Uterus (tissue), 3 donors: ENCODE measurements at regions not wholly inside any gene's neighbourhood (a gene's known extent, or its start where the extent isn't known, plus 50 kb on each side); places are given as distances from the start of the nearest gene placed in this dataset.

ENCODE experiments used
- DNase-seq, 2 donors: peaks; one replicate each; pipeline ENCODE4 v3.0.0-alpha.2; 2019 to 2020
- H3K27ac ChIP-seq, 2 donors: fragments of 200-600 bp; sonication (generic); 1 replicate in 1 of 2; 2 replicates in 1 of 2; pipeline ENCODE4 v1.5.1; 2016 to 2018
- H3K27me3 ChIP-seq, 2 donors: fragments of 200-600 bp; sonication (generic); one replicate each; pipeline ENCODE4 v1.5.1; 2018 to 2019; ENCODE audit warnings: control low read depth in 1 of 2
- H3K36me3 ChIP-seq, 2 donors: fragments of 200-600 bp; sonication (generic); one replicate each; pipeline ENCODE4 v1.5.1; 2019; ENCODE audit warnings: control low read depth in 1 of 2
- H3K4me1 ChIP-seq, 2 donors: fragments of 200-600 bp; sonication (generic); one replicate each; pipeline ENCODE4 v1.5.1; 2018 to 2019; ENCODE audit warnings: control low read depth in 1 of 2
- H3K4me3 ChIP-seq, 2 donors: fragments of 200-600 bp; sonication (generic); 1 replicate in 1 of 2; 2 replicates in 1 of 2; pipeline ENCODE4 v1.5.1; 2018 to 2019; ENCODE audit warnings: mild to moderate bottlenecking in 1 of 2
- H3K9me3 ChIP-seq, 2 donors: fragments of 200-600 bp; sonication (generic); one replicate each; pipeline ENCODE4 v1.5.1; 2019; ENCODE audit warnings: control low read depth in 1 of 2
- CTCF ChIP-seq, 4 experiments: fragments of 200-600 bp in 2 of 4; fragments of 450-650 bp in 2 of 4; sonication (generic) in 2 of 4; IDR thresholded peaks; one replicate each; pipeline ENCODE4 v1.5.1; 2016 to 2019; ENCODE audit warnings: antibody characterized with exemption in 4 of 4, mild to moderate bottlenecking in 2 of 4, moderate library complexity in 1 of 4
- POLR2A ChIP-seq, 2 donors: fragments of 450-650 bp; IDR thresholded peaks; one replicate each; pipeline ENCODE4 v1.6.1; 2016; ENCODE audit warnings: antibody characterized with exemption in 2 of 2, mild to moderate bottlenecking in 1 of 2, moderate library complexity in 1 of 2
- intact Hi-C: fragments of 100-400 bp; cut with DNase I; formaldehyde crosslinking; loops from one replicate; pipeline ENCODE4 v1.15.1; 2023; ENCODE audit warnings: low total_unique reads
- donor health status: DM: yes; HTN: yes; CAD: no.

GRCh38 chr1:38287036-38287435, 240.4 kb upstream of the POU3F1 start:
- Histone ChIP-seq H3K27me3 (no peaks in the 10 kb centered on the region), H3K4me3 (no peak overlapping the region), H3K27ac (no peak overlapping the region), H3K4me1 (no peaks in the 10 kb centered on the region), H3K36me3 (no peaks in the 10 kb centered on the region), H3K9me3 (no peaks in the 10 kb centered on the region)
- DNase-seq: no peak
- intact Hi-C loops: no loop called here
- no peak for TF ChIP-seq CTCF (IDR thresholded peaks at IDR 0.05)
- TF ChIP-seq POLR2A (IDR thresholded peaks at IDR 0.05): no peak

DNA sequence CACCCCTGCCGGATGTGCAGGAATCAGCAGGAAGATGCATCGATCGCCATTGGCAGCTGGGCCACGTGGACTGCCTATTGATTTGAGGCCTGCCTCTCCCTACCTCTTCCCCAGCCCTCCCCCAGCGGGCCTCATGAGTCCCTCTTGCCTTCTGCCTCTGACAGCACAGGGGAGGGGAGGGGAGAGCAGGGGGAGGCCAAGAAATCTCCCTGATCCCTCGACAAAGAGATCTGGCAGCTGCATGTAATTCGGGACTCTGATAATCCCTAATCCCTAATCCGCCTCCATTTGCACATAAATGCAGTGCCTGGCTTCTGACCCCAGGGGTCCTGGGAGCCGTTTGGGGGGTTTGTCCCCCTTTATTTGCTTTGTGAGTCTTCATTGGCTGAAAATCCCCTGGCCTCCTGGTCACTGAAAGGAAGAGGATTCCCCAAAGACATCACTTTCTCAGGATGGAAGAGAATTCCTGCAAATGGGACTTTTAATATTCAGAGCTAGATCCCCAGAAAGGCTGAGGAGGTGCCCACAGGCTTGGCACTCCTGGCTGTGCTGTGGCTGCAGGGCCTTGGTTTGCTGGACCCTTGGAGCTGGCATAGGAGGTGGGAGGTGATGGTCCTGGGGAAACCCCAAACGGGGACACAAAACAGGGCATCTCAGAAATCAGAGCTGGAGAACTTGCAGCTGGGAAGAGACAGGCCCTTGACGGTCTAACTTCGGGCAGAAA, 239.4 kb upstream of the POU3F1 start:
- Histone ChIP-seq H3K4me3 (no peak overlapping the region), H3K36me3 (no peaks in the 10 kb centered on the region), H3K4me1 (no peaks in the 10 kb centered on the region), H3K27ac (no peak overlapping the region), H3K9me3 (no peaks in the 10 kb centered on the region), H3K27me3 (no peaks in the 10 kb centered on the region)
- TF ChIP-seq POLR2A (IDR thresholded peaks at IDR 0.05) (no peak), CTCF (IDR thresholded peaks at IDR 0.05) (no peak)
- DNase-seq: no peak
- intact Hi-C loops: no loop called here

DNA sequence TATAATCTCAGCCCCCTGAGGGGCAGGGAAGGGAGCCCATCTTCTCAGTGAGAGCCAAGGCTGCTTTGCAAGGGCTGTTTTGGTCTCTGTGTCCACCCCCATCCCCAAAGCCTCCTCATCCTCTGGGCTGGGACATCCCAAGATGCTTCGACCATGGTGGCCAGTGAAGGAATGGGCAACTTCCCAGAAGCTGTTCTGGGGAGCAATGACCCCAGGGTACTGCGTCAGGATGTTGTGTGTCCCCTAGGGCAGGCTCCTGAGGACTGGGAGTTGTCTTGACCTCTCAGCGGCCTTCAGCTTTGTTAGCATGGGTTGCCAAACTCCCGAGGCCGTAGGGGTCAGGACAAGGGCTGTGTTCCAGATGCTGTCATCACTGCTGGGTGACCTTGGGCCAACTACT, 238.4 kb upstream of the POU3F1 start:
- Histone ChIP-seq H3K4me1 (no peaks in the 10 kb centered on the region), H3K27ac (no peak overlapping the region), H3K27me3 (no peaks in the 10 kb centered on the region), H3K9me3 (no peaks in the 10 kb centered on the region), H3K4me3 (no peak overlapping the region), H3K36me3 (no peaks in the 10 kb centered on the region)
- DNase-seq: no peak
- TF ChIP-seq CTCF (IDR thresholded peaks at IDR 0.05) (no peak), POLR2A (IDR thresholded peaks at IDR 0.05) (no peak)
- intact Hi-C loops: no loop called here

GRCh38 chr1:38283696-38284470, 237.3 kb upstream of the POU3F1 start:
- Histone ChIP-seq H3K27me3 (no peaks in the 10 kb centered on the region), H3K27ac (no peak overlapping the region), H3K4me3 (no peak overlapping the region), H3K9me3 (peaks cover 0 to 3% of the 10 kb centered on the region in 2 donors), H3K36me3 (no peaks in the 10 kb centered on the region), H3K4me1 (no peaks in the 10 kb centered on the region)
- no peak for TF ChIP-seq CTCF (IDR thresholded peaks at IDR 0.05)
- TF ChIP-seq POLR2A (IDR thresholded peaks at IDR 0.05): no peak
- intact Hi-C loops: no loop called here
- no peak for DNase-seq

- no peaks in the 10 kb centered on the region for H3K36me3 ChIP-seq
- no peak overlapping the region for H3K27ac ChIP-seq
- no peaks in the 10 kb centered on the region for H3K4me1 ChIP-seq
- no peak overlapping the region for H3K4me3 ChIP-seq
- H3K9me3 ChIP-seq: peaks cover 0 to 7% of the 10 kb centered on the region in 2 donors
- H3K27me3 ChIP-seq: no peaks in the 10 kb centered on the region
- no peak for DNase-seq
- intact Hi-C loops: no loop called here
- TF ChIP-seq POLR2A (IDR thresholded peaks at IDR 0.05) (no peak), CTCF (IDR thresholded peaks at IDR 0.05) (no peak)
These were observed 232.6 kb upstream of the POU3F1 start for GRCh38 chr1:38279148-38279547.
